Activated naive CD8-positive, alpha-beta T cell (primary cell): ENCODE measurements at regions not wholly inside any gene's neighbourhood (a gene's known extent, or its start where the extent isn't known, plus 50 kb on each side); places are given as distances from the start of the nearest gene placed in this dataset.

Experiments used
- H3K27ac Mint-ChIP-seq: one replicate; pipeline ENCODE4 v1.8.0; 2021; ENCODE audit warnings: mixed read lengths
- H3K27me3 Mint-ChIP-seq: one replicate; pipeline ENCODE4 v1.8.0; 2021; ENCODE audit warnings: mixed read lengths
- H3K36me3 Mint-ChIP-seq: one replicate; pipeline ENCODE4 v1.8.0; 2021; ENCODE audit warnings: mixed read lengths
- H3K4me1 Mint-ChIP-seq: one replicate; pipeline ENCODE4 v1.8.0; 2021; ENCODE audit warnings: low read depth, mixed read lengths
- H3K4me3 Mint-ChIP-seq: one replicate; pipeline ENCODE4 v1.8.0; 2021; ENCODE audit warnings: mild to moderate bottlenecking, mixed read lengths
- H3K9me3 Mint-ChIP-seq: one replicate; pipeline ENCODE4 v1.8.0; 2021; ENCODE audit warnings: low read depth, mixed read lengths

GRCh38 chr6:100998111-100998510 lies 117.0 kb upstream of the ASCC3 start:
- no peaks in the 10 kb centered on the region for H3K4me1 Mint-ChIP-seq
- H3K4me3 Mint-ChIP-seq = no peak overlapping the region
- H3K36me3 Mint-ChIP-seq = no peaks in the 10 kb centered on the region
- peaks cover 2% of the 10 kb centered on the region for H3K27me3 Mint-ChIP-seq
- H3K27ac Mint-ChIP-seq = no peak overlapping the region
- peaks cover 4% of the 10 kb centered on the region for H3K9me3 Mint-ChIP-seq

- H3K27me3 Mint-ChIP-seq = peaks cover 2% of the 10 kb centered on the region
- H3K36me3 Mint-ChIP-seq = no peaks in the 10 kb centered on the region
- peaks cover 4% of the 10 kb centered on the region for H3K9me3 Mint-ChIP-seq
- H3K4me3 Mint-ChIP-seq = no peak overlapping the region
- no peaks in the 10 kb centered on the region for H3K4me1 Mint-ChIP-seq
- no peak overlapping the region for H3K27ac Mint-ChIP-seq
Measured at GRCh38 chr6:100999034-100999597, 118.0 kb upstream of the ASCC3 start.

GRCh38 chr6:101000341-101000740 lies 119.2 kb upstream of the ASCC3 start:
- no peak overlapping the region for H3K4me3 Mint-ChIP-seq
- H3K9me3 Mint-ChIP-seq = peaks cover 4% of the 10 kb centered on the region
- H3K36me3 Mint-ChIP-seq = no peaks in the 10 kb centered on the region
- no peak overlapping the region for H3K27ac Mint-ChIP-seq
- no peaks in the 10 kb centered on the region for H3K4me1 Mint-ChIP-seq
- peaks cover 2% of the 10 kb centered on the region for H3K27me3 Mint-ChIP-seq

GRCh38 chr6:101001012-101001411 lies 119.9 kb upstream of the ASCC3 start:
- H3K4me1 Mint-ChIP-seq = no peaks in the 10 kb centered on the region
- peaks cover 1% of the 10 kb centered on the region for H3K27me3 Mint-ChIP-seq
- H3K36me3 Mint-ChIP-seq = no peaks in the 10 kb centered on the region
- peaks cover 4% of the 10 kb centered on the region for H3K9me3 Mint-ChIP-seq
- H3K27ac Mint-ChIP-seq = no peak overlapping the region
- H3K4me3 Mint-ChIP-seq = no peak overlapping the region

- Mint-ChIP-seq H3K9me3 (peaks cover 4% of the 10 kb centered on the region), H3K27ac (no peak overlapping the region), H3K27me3 (no peaks in the 10 kb centered on the region), H3K4me1 (no peaks in the 10 kb centered on the region), H3K4me3 (no peak overlapping the region), H3K36me3 (no peaks in the 10 kb centered on the region)
Measured at GRCh38 chr6:101001607-101002006, 120.5 kb upstream of the ASCC3 start.

- Mint-ChIP-seq H3K27me3 (no peaks in the 10 kb centered on the region), H3K4me3 (no peak overlapping the region), H3K27ac (no peak overlapping the region), H3K9me3 (peaks cover 4% of the 10 kb centered on the region), H3K4me1 (no peaks in the 10 kb centered on the region), H3K36me3 (no peaks in the 10 kb centered on the region)
Measured at GRCh38 chr6:101003075-101003474, 121.9 kb upstream of the ASCC3 start.

GRCh38 chr6:101011186-101011585 lies 130.1 kb upstream of the ASCC3 start:
- Mint-ChIP-seq H3K4me1 (peaks cover 28% of the 10 kb centered on the region), H3K36me3 (no peaks in the 10 kb centered on the region), H3K27me3 (no peaks in the 10 kb centered on the region), H3K4me3 (peak overlapping the region; percentile 75), H3K27ac (no peak overlapping the region), H3K9me3 (no peaks in the 10 kb centered on the region)

GRCh38 chr6:101013612-101014195 lies 132.6 kb upstream of the ASCC3 start:
- Mint-ChIP-seq H3K36me3 (no peaks in the 10 kb centered on the region), H3K4me1 (peaks cover 28% of the 10 kb centered on the region), H3K27ac (no peak overlapping the region), H3K27me3 (no peaks in the 10 kb centered on the region), H3K4me3 (no peak overlapping the region), H3K9me3 (no peaks in the 10 kb centered on the region)

GRCh38 chr6:101015541-101015940 lies 134.4 kb upstream of the ASCC3 start:
- no peak overlapping the region for H3K4me3 Mint-ChIP-seq
- H3K27me3 Mint-ChIP-seq = peaks cover 2% of the 10 kb centered on the region
- H3K36me3 Mint-ChIP-seq = no peaks in the 10 kb centered on the region
- peaks cover 26% of the 10 kb centered on the region for H3K4me1 Mint-ChIP-seq
- no peaks in the 10 kb centered on the region for H3K9me3 Mint-ChIP-seq
- no peak overlapping the region for H3K27ac Mint-ChIP-seq

GRCh38 chr6:101016163-101016562 lies 135.0 kb upstream of the ASCC3 start:
- H3K4me1 Mint-ChIP-seq = peaks cover 20% of the 10 kb centered on the region
- H3K27ac Mint-ChIP-seq = no peak overlapping the region

GRCh38 chr6:101018157-101018556 lies 137.0 kb upstream of the ASCC3 start:
- H3K27ac Mint-ChIP-seq = no peak overlapping the region
- no peak overlapping the region for H3K4me3 Mint-ChIP-seq
- H3K9me3 Mint-ChIP-seq = no peaks in the 10 kb centered on the region
- H3K36me3 Mint-ChIP-seq = no peaks in the 10 kb centered on the region
- peaks cover 2% of the 10 kb centered on the region for H3K27me3 Mint-ChIP-seq
- peaks cover 2% of the 10 kb centered on the region for H3K4me1 Mint-ChIP-seq

More at GRCh38 chr6:101016163-101016562, 135.0 kb upstream of the ASCC3 start:
- Mint-ChIP-seq H3K27me3 (peaks cover 2% of the 10 kb centered on the region), H3K36me3 (no peaks in the 10 kb centered on the region), H3K4me3 (no peak overlapping the region), H3K9me3 (no peaks in the 10 kb centered on the region)

- H3K4me3 Mint-ChIP-seq = no peak overlapping the region
- H3K27me3 Mint-ChIP-seq = peaks cover 2% of the 10 kb centered on the region
- H3K9me3 Mint-ChIP-seq = no peaks in the 10 kb centered on the region
- H3K4me1 Mint-ChIP-seq = no peaks in the 10 kb centered on the region
- no peak overlapping the region for H3K27ac Mint-ChIP-seq
- H3K36me3 Mint-ChIP-seq = no peaks in the 10 kb centered on the region
Measured at GRCh38 chr6:101021504-101021903, 140.4 kb upstream of the ASCC3 start.

- H3K36me3 Mint-ChIP-seq = no peaks in the 10 kb centered on the region
- H3K9me3 Mint-ChIP-seq = no peaks in the 10 kb centered on the region
- H3K4me1 Mint-ChIP-seq = no peaks in the 10 kb centered on the region
Measured at GRCh38 chr6:101042966-101043365, 161.8 kb upstream of the ASCC3 start.

GRCh38 chr6:101058296-101058695 lies 177.2 kb upstream of the ASCC3 start:
- Mint-ChIP-seq H3K27ac (no peak overlapping the region), H3K27me3 (peaks cover 9% of the 10 kb centered on the region), H3K4me1 (no peaks in the 10 kb centered on the region), H3K9me3 (peaks cover 3% of the 10 kb centered on the region), H3K4me3 (no peak overlapping the region), H3K36me3 (no peaks in the 10 kb centered on the region)

More at GRCh38 chr6:101042966-101043365, 161.8 kb upstream of the ASCC3 start:
- H3K4me3 Mint-ChIP-seq = no peak overlapping the region
- no peaks in the 10 kb centered on the region for H3K27me3 Mint-ChIP-seq
- H3K27ac Mint-ChIP-seq = no peak overlapping the region

GRCh38 chr6:101066481-101066880 lies 185.4 kb upstream of the ASCC3 start:
- H3K27ac Mint-ChIP-seq = no peak overlapping the region

GRCh38 chr6:101069191-101069795 lies 188.2 kb upstream of the ASCC3 start:
- H3K9me3 Mint-ChIP-seq = peaks cover 12% of the 10 kb centered on the region
- no peaks in the 10 kb centered on the region for H3K27me3 Mint-ChIP-seq
- H3K27ac Mint-ChIP-seq = no peak overlapping the region
- no peak overlapping the region for H3K4me3 Mint-ChIP-seq
- no peaks in the 10 kb centered on the region for H3K4me1 Mint-ChIP-seq
- no peaks in the 10 kb centered on the region for H3K36me3 Mint-ChIP-seq

More at GRCh38 chr6:101066481-101066880, 185.4 kb upstream of the ASCC3 start:
- Mint-ChIP-seq H3K4me1 (no peaks in the 10 kb centered on the region), H3K9me3 (peaks cover 14% of the 10 kb centered on the region), H3K36me3 (no peaks in the 10 kb centered on the region), H3K27me3 (no peaks in the 10 kb centered on the region), H3K4me3 (no peak overlapping the region)
